GM19351 (cell line): ENCODE measurements at regions not wholly inside any gene's neighbourhood (a gene's known extent, or its start where the extent isn't known, plus 50 kb on each side); places are given as distances from the start of the nearest gene placed in this dataset.
"Not testable (repeated sequence)": the region's sequence is repeated elsewhere in the genome, so short reads cannot be mapped to it uniquely, and the experiment has no call there.

ENCODE experiments used
- ATAC-seq: cut with Tn5 transposase; IDR thresholded peaks from one replicate; pipeline ENCODE4 v1.9.1; 2021; ENCODE audit warnings: mild to moderate bottlenecking, moderate library complexity; ENCODE audit not compliant: unreplicated experiment

- no peak for ATAC-seq
Observed at GRCh38 chr16:55015181-55015913, 84.7 kb downstream of the IRX5 start.

- no peak for ATAC-seq
Observed at GRCh38 chr16:55016515-55016914, 85.8 kb downstream of the IRX5 start.

DNA sequence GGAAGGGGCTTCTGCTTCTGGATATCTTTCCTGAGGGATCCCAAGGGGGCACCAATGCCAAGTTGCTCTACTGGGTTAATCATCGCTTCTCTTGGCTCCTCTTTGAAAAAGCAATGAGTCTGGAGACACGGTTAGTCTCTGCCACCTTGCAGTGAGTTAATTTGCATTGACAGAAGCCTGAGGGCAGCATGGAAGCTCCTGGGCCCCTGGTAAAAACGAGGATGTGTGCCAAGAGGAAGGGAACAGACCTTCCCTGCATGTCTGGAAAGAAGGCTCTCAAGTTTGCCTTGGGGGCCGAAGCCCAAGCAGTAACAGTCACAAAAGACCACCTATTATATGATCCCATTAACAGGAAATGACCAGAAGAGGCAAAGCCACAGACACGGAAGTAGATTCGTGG lies 86.7 kb downstream of the IRX5 start:
- no peak for ATAC-seq

GRCh38 chr16:55018881-55019280 lies 88.2 kb downstream of the IRX5 start:
- ATAC-seq, result no peak

GRCh38 chr16:55019419-55020131 lies 88.9 kb downstream of the IRX5 start:
- no peak for ATAC-seq

DNA sequence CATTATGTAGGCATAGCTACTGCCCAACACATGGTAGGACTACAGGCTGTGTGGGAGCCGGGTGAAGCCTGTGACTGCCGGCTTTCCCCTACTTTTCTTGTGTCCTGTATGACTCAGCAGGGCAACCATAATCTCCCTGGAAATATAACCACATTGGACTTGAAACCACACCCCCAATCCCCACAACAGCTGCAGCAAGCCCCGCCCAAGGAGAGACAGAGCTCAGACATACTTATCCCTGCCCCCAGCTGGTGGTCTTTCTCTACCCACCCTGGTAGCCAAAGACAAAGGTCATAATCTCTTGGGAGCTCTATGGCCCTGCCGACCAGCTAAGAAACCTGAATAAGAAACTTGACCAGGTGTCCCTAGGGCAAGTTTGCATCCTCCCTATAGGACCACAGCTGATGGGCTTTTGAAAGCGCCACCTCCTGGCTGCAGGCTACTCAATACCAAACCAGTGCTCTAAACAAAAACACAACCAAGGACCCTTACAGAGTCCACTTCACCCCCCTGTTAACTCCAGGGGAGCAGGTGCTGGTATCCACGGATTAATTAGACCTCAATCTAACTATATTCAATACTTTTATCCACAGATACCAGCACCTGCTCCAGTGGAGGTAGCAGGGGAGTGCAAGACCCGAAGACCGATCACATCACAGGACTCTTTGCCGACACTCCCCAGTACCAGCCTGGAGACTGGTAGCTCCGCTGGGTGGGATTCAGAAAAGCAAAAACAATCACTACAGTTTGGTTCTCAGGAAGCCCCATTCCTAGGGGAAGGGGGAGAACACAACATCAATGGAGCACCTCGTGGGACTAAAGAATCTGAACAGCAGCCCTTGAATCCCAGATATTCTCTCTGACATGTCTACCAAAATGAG lies 91.2 kb downstream of the IRX5 start:
- ATAC-seq, result no peak

DNA sequence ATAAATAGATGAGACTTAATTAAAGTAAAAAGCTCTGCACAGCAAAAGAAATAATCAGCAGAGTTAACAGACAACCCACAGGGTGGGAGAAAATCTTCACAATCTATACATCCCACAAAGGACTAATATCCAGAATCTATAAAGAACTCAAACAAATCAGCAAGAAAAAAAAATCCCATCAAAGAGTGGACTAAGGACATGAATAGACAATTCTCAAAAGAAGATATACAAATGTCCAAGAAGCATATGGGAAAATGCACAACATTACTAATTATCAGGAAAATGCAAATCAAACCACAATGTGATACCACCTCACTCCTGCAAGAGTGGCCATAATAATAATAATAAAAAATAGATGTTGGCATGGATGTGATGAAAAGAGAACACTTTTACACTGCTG lies 96.6 kb downstream of the IRX5 start:
- not testable (repeated sequence) for ATAC-seq

DNA sequence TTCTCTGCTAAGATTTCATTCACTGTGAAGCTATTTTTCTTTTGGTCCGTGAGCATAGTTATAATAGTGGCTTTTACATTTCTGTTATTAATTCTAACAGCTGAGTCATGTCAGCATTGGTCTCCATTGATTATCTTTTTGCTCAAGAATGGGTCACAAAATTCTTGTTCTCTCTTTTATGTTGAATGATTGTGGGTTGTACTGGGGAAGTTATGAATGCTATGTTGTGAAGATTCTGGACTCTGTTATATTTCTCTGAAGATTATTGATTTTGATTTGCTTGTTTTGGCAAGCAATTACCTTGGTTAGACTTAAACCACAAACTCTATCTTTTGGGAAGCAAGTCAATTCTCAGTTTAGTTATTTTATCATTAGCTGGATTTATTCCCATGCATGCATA lies 98.8 kb downstream of the IRX5 start:
- ATAC-seq, result no peak

- no peak for ATAC-seq
Observed at GRCh38 chr16:55030944-55031343, 100.3 kb downstream of the IRX5 start.

DNA sequence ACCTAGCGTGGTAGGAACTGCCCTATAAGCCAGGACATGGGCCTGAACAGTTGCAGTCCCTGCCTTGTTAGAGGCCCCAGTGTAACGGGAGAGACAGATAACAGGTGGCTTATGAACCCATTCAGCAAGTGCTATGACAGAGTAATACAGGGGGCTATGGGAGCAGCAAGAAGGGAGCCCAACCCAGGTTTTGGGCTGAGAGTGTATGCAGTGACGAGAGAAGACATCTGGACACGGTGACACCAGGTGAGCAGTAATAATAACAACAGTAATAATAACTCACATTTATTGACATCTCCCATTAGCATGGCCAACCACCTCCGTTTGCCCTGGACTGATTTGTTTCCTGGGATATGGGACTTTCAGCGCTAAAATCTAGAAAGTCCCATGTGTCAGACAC lies 100.8 kb downstream of the IRX5 start:
- ATAC-seq, result no peak

DNA sequence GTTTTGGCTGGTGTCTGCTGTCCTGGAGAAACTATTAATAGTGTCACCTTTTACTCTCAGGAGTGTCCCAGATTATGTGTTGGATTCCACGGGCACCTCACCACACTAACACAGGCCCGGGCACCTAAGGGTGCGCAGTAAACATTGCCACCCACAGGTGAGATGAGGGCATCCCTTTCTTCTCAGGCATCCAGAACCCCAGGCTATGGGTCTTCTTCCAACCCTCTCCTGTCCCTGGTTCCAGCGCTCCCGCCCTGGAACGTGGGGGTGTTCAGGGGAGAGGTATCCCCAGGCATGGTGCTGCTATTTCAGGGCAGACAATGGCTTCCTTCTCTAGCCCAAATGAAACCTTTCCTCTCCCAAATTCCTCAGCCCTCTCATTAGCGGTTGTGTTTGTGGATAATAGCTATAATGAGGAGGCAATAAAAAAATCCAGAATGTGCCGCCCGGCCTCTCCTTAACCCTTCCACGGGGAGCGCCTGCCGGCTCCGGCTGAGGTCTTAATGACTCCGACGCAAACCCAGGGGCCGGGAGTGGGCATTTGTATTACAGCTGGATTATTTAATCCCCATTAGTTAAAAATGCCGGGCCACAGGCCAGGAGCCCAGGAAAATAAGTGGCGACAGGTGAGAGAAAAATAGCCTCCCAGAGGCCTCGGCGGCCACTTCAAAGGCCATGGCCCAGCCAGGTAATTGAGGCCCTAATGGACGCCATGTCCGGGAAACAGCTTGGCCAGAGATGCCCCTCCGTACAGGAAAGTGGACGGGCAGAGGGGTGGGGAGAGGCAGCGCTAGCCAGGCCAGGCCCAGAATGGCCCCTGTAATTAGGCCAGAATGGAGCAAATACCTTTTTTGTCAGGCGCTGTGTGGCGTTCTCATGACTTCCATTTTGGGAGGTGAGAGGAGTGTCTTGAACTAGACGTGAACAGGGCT lies 102.8 kb downstream of the IRX5 start:
- ATAC-seq, result no peak

- peak; percentile 53 for ATAC-seq
Observed at GRCh38 chr16:55035029-55035428, 104.4 kb downstream of the IRX5 start.

- ATAC-seq, result no peak
Observed at GRCh38 chr16:55035956-55036355, 105.3 kb downstream of the IRX5 start.

DNA sequence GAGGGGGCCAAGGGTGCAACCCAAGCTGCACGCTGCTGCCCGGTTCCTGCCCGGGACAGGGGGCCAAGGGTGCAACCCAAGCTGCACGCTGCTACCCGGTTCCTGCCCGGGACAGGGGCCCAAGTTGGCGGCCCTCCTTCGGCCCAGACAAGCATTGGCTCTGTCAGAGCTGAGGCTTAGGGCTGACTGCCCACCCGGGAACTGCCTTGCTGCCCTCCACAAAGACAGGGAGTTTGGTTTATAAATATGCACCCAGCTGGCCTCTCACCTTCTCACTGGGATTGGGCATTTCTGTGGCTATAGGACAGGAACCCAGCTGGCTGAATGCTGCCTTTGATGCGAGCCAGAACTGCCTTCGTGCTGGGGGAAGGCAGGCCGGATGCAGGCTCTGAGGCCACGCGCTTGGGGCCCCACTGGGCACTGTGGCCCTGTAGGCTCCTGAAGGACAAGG lies 105.7 kb downstream of the IRX5 start:
- ATAC-seq, result no peak

DNA sequence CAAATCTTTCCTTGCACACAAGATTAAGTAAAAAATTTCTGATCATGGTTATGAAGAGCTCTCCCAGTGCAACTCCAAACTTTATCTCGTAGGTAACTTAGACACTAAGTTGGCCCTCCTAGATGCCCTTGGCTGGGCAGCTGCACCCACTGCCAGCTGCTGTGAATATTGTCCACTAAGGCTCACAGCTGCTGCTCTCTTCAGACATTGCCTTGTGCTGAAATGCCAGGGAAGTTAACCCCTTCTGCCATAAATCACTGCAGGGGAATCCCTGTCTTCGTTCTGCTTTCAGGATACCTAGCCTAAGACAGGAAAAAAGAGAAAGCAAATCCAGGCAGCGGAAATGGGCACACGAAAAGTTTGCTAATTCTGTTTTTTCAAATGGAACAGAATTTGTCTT lies 106.4 kb downstream of the IRX5 start:
- no peak for ATAC-seq

DNA sequence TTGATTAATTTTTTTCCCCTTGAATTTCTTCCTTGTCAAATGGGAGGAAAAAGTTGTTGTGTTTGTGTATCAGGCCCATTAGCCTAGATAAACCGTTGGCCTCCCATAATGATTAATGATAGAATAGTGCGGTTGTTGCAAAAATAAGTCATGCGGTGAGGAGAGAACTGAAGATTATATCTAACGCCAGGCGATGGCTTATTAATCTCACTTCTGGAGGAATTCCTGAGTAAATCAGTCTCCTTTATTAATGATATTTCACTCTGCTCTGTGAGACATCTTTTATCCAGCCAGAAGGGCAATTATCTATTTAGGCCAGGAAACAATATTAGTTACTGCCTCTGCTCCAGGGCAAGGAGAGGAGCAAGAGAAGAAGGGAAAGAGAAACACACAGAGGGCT lies 107.3 kb downstream of the IRX5 start:
- ATAC-seq, result no peak

DNA sequence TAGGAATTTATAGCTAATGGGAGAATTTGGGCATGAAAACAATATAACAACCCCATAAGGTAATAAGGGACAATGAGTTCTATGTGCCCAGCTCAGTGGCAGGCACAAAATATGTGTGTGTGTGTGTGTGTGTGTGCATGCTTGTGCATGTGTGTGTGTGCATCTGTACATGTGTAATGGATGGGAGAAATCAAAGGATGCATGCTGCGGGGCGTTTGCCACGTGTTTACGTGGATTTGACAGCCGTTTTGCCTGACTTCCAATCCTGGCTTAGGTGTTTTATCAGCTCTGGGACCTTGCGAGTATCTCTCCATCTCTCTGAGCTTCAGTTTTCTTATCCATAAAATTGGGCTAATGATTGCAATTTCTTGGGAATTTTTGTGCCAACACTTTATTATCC lies 108.4 kb downstream of the IRX5 start:
- no peak for ATAC-seq

DNA sequence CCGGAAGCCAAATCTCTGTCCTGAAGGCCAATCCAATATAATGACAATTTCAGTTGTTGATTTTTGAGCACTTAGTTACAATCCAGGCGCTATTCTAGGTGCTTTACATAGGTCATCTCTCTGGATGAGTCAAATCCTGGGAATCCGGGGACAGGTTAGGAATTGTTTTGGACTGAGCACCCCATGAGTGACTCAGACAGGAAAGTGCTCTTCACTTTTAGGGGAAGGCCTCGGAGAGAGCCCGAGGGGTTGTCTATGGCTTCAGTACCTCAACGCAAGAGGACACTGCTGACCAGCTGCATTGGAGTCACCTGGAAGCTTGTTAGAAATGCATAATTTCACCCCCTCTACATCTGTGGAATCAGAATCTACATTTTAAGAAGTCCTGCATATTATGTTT lies 108.8 kb downstream of the IRX5 start:
- no peak for ATAC-seq

DNA sequence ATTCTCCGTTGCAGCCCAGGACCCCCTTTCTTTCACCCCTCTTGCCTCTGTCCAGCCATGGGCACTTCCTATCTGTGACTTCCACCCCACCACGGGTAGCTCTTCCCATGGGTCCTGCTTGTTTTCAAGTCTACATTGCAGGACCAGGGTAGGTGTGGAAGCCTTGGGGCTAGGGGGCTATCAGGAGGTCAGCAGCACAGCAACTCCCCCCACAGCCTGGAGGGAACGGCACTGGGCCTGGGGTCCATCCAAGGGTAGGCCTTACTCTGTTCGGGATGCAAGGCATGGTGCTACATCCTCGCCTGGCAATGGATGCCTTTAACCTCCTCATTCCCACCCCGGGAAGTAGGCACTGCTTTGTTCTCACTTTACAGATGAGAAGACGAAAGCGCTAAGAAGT lies 109.3 kb downstream of the IRX5 start:
- no peak for ATAC-seq

GRCh38 chr16:55040366-55041086 lies 109.9 kb downstream of the IRX5 start:
- no peak for ATAC-seq
